Endothelial cell of umbilical vein (primary cell): ENCODE measurements at regions not wholly inside any gene's neighbourhood (a gene's known extent, or its start where the extent isn't known, plus 50 kb on each side); places are given as distances from the start of the nearest gene placed in this dataset.

Experiments used
- POLR2A ChIP-seq: IDR thresholded peaks from 2 replicates; pipeline ENCODE4 v1.6.1; 2012; ENCODE audit warnings: low read depth, mild to moderate bottlenecking, control low read depth, low read length
- TF ChIP-seq, protein P1 (sequence below), 2 donors: IDR thresholded peaks; 1 replicate in 1 of 2; 2 replicates in 1 of 2; pipeline ENCODE4 v1.5.1; 2011; ENCODE audit warnings: low read length in 2 of 2, mild to moderate bottlenecking in 2 of 2, moderate library complexity in 2 of 2, control low read depth in 1 of 2, inconsistent platforms in 1 of 2, low read depth in 1 of 2; ENCODE audit not compliant: insufficient read depth in 1 of 2; ENCODE audit errors: extremely low read depth in 1 of 2

DNA sequence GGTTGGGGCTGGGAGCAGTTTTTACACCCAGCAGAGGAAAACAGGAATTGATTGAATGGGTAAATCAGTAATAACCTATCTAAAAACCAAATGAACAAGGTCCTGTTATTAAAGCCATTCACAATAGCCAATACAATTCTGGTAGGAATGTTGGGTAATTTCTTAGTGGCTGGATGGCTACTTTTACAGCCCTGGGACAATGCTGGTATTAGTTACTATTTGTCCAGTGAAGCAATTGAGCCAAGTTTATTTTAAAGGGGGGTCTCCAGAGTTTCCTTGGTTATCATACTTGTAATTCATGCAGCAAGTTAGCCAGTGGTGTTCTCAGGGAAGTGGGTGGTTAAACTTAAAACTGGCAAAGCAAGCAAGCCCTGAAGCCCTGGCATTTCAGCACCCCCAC lies 92.3 kb upstream of the STARD13 start:
- TF ChIP-seq POLR2A = no peak
- TF ChIP-seq, protein P1, sequence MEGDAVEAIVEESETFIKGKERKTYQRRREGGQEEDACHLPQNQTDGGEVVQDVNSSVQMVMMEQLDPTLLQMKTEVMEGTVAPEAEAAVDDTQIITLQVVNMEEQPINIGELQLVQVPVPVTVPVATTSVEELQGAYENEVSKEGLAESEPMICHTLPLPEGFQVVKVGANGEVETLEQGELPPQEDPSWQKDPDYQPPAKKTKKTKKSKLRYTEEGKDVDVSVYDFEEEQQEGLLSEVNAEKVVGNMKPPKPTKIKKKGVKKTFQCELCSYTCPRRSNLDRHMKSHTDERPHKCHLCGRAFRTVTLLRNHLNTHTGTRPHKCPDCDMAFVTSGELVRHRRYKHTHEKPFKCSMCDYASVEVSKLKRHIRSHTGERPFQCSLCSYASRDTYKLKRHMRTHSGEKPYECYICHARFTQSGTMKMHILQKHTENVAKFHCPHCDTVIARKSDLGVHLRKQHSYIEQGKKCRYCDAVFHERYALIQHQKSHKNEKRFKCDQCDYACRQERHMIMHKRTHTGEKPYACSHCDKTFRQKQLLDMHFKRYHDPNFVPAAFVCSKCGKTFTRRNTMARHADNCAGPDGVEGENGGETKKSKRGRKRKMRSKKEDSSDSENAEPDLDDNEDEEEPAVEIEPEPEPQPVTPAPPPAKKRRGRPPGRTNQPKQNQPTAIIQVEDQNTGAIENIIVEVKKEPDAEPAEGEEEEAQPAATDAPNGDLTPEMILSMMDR (IDR thresholded peaks at IDR 0.05; ENCODE audit: extremely low read depth in 1 of 2, insufficient read depth in 1 of 2, low read depth in 1 of 2, low read length in 2 of 2) = no peak
